Stimulated activated CD8-positive, alpha-beta memory T cell treated with anti-CD3 and anti-CD28 coated beads, Interleukin-7, amount 100 ng/mL, for 24 hours (primary cell): ENCODE measurements at regions not wholly inside any gene's neighbourhood (a gene's known extent, or its start where the extent isn't known, plus 50 kb on each side); places are given as distances from the start of the nearest gene placed in this dataset.

Experiments
- DNase-seq: peaks from one replicate; pipeline ENCODE4 v3.0.0-alpha.2; 2020; ENCODE audit warnings: low read depth

- no peak for DNase-seq
These were observed 76.1 kb upstream of the MANEA start for GRCh38 chr6:95501032-95501904.

- DNase-seq = no peak
These were observed 73.8 kb upstream of the MANEA start for GRCh38 chr6:95503568-95503967.

- no peak for DNase-seq
These were observed 65.9 kb upstream of the MANEA start for GRCh38 chr6:95511404-95511803.

- DNase-seq = no peak
These were observed 61.4 kb upstream of the MANEA start for GRCh38 chr6:95515975-95516374.

GRCh38 chr6:95517004-95517403 lies 60.3 kb upstream of the MANEA start:
- no peak for DNase-seq

- DNase-seq = no peak
These were observed 59.8 kb upstream of the MANEA start for GRCh38 chr6:95517568-95517967.

- DNase-seq = no peak
These were observed 58.6 kb upstream of the MANEA start for GRCh38 chr6:95518630-95519227.

GRCh38 chr6:95519228-95520037 lies 57.9 kb upstream of the MANEA start:
- no peak for DNase-seq

- DNase-seq = no peak
These were observed 56.2 kb upstream of the MANEA start for GRCh38 chr6:95521181-95521580.
